CD4-positive, alpha-beta T cell treated with Interleukin-6 at 100 ng/mL for 8 hours (primary cell): ENCODE measurements at regions not wholly inside any gene's neighbourhood (a gene's known extent, or its start where the extent isn't known, plus 50 kb on each side); places are given as distances from the start of the nearest gene placed in this dataset.

Experiments
- DNase-seq: peaks from one replicate; pipeline ENCODE4 v3.0.0-alpha.2; 2020; ENCODE audit warnings: mixed read lengths, low spot score

DNA sequence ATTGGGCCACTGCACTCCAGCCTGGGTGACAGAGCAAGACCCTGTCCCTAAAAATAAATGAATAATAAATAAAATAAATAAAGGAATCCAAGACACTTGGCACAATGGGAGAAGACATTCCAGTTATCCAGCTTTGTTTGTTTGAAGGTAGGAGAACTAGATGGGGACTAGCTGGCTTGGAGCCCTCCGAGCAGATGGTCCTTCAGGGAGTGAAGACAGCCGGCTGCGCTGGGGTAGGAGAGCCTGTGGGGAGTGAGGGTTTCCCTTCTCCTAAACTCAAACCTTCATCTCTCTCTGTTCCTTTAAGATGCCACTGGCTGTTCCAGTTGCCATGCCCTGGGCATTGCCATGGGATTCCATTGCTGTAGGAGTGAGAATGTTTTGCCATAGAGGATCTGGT lies 120.6 kb downstream of the NAV1 start:
- DNase-seq, result no peak

DNA sequence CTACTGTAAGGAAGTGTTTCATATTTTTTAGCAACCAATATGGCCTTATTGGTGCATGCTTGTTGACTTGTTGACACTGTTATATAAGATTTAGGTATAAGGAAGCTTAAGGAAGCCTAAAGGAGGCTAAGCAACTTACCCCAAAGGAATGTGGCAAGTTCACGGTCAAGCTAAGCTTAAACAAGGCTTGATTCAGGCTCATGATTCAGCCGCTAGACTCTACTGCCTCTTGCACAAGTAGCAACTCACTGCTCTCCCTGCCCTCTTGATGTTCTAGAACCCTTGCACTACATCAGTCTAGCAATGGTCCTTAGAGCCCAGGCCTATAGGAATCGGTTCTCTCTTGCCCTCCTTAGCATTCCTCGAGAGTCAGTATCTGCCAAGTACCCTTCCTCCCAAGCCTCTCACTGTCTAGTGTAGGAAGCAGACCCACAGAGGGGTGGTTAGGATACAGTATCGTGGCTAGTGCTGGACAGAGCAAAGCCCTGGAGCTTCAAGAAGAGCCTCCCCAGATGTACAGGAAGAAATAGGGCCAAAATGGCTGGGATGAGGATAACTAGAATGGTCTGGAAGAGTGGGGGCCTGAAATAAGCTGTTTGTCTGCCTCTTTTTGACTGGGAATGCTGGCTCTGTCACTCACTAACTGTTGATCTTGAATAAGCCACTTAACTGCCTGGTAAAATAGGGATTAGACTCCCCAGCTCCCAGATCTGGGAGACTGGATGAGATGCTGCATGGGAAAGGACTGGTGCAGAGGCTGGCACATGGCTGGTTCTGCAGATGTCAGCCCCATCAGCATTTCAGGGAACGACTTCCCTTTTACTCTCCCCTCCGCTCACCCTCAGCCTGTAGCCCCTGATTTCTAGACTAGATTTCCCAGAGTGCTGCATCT lies 122.2 kb downstream of the NAV1 start:
- DNase-seq, result no peak

DNA sequence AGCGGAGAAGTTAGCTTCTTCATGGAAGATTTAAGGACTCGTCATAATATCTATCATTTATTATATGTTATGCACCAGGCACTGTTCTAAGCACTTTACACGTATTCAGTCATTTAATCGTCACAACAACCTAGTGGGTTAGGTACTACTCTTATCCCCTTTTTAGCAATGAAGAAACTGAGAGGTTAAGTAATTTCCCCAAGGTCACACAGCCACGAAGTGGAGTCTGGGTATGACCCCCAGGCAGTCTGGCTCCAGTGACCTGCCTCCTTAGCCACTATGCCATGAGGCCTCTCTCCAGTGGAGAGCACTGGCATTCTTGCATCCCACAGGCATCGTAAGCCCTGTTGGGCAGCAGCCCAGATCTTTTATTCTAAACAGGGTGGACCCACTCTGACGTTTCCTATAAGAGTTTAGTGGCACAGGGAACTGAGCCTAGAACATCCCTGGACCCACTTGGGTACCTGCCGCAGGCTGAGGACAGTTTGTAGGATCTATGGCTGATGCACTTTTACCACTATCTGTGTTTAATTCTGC lies 123.0 kb downstream of the NAV1 start:
- no peak for DNase-seq

DNA sequence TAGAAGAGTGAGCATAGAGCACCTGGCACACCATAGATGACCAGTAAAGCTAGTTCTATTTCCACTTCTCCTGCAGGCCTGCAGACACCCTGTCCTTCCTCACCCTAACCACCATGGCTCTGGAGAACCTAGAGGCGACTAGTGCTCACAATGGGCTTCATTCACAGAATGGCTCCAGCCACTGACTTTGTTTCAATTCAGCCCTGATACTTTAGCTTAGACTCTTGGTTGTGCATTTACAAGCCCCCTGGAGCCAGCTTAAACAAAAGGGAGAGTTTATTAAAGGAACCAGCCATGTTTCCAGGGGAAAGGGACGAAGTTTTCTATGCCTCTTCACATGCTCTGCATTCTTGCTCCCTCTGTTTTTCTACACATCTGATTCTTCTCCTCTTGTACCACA lies 123.7 kb downstream of the NAV1 start:
- DNase-seq, result no peak

DNA sequence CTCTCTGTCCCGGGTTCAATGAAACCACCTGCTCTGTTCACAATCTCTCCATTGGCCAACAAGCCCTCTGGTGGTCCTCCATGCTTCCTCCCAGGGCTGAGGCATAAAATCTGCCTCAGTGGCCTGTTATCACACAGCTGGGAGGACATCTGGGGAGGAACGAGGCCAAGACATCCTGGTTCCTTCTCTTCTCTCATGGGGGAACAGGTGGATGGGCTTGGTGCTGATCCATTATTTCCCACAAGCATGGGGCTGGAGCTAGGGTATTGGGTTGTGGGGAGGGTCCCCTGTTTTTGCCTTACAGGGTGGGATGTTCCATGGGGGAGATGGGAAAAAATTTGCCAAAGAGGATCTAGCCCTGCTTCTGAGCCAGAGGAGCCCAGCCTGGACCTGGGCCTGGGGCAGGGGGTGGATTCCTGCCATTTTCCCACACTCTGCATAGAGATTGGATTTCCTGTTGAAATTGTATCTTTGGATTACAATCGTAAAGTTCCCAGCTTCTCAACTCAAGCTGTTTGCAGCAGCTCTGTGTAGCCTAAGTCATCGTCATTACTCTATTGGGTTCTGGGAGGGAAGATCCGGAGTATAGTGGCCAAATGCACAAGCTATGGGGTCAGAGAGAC lies 124.7 kb downstream of the NAV1 start:
- no peak for DNase-seq

DNA sequence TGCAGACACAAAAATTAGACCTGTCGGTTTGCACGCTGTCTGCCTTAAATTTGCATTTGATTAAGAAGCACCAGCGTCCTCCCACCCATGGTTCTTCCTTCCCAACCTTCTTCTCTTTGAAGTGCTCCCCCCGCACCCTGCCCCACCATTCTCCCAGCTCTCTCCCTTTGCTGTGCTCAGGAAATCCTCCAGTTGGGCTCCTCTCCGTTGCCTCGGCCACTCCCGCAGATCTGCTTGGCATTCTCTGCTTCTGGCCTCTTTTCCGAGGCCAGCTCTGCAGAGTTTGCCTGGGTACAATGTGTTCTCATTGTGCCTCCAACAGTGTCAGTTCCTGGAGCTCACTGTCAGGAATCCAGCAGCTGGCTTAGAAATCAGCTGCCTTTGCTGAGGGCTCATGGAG lies 126.1 kb downstream of the NAV1 start:
- DNase-seq, result no peak

DNA sequence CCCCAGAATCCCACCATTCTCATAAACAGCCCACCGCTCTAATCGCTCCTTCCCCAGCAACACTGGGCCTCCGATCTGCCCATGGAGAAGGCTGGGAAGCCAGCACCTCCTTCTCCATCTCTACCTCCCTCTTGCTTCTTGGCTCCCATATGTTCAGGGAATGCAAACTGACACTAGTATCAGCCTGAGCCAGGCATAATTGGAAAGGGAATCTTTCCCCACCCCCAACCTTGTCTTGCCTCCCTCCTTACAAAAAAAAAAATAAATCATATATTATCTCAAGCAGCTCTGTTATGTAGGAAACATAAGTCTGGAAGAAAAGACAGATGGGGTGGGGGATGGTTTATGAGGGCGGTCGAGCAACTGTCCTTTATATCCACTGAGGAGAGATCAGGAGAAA lies 127.2 kb downstream of the NAV1 start:
- DNase-seq, result no peak

DNA sequence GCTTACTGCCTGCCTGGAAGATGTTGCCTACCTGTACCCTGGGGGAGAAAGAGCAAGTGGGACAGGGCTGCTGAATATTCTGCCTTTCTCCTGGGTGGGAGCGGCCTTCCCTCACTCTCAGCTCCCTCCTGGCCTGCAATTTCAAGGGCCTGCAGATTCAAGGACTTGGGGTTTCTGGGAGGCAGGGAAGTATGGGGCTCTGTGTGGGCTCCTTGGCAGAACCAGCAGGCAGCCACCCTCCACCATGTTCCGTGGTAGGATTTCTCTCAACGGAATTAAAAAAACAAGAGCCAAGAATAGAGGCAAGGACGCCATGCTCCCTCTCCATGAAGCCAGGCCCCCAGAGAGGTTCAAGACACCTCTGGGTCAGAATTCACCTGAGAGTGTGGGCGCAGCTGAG lies 127.7 kb downstream of the NAV1 start:
- no peak for DNase-seq

DNA sequence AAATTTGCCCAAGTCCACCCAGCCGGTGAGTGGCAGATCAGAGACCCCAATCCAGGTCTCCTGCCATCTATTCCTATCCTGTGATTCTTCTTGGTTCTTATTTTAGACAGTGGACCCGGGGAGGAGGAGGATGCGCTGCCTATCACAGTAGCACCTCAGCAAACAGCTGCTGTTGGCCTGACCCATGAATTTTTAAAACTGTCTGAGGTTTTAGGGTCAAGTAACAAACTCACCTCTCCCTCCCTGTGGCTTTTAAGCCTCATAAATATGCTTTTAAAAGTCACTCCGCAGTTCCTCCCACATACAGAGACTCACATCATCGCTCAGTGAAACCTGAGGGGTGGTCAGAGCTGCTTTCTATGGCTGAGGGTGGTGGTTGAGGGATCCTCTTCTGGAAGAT lies 128.6 kb downstream of the NAV1 start:
- no peak for DNase-seq

DNA sequence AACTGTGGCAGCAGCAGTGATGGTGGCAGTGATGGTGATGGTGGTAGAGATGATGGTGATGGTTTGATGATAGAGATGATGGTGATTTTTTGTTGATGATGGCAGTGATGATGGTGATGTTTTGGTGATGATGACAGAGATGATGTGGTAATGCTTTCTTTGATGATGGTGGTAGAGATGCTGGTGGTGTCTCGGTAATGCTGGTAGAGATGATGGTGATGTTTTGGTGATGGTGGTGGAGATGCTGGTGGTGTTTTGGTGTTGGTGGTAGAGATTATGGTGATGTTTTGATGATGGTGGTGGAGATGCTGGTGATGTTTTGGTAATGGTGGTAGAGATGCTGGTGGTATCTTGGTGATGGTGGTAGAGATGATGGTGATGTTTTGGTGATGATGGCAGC lies 131.6 kb downstream of the NAV1 start:
- no peak for DNase-seq

DNA sequence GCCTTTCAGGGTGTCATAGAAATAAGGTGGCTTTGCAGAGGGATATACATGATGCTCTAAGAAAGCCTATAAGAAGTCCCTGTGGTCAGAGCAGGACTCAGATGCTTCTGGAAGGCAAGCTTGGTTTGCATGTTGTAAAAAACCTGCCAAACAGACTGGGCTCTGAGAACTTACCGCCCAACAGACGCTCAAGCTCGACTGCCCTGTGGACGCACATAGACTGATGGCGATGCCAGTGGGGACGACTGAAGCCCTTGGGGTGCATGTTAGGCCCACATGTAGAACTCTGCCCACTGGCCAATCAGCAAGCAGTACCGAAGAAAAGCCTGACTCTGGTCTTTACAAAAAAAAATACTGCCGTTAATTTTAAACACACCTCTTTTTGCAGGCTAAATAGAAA lies 133.8 kb downstream of the NAV1 start:
- no peak for DNase-seq

DNA sequence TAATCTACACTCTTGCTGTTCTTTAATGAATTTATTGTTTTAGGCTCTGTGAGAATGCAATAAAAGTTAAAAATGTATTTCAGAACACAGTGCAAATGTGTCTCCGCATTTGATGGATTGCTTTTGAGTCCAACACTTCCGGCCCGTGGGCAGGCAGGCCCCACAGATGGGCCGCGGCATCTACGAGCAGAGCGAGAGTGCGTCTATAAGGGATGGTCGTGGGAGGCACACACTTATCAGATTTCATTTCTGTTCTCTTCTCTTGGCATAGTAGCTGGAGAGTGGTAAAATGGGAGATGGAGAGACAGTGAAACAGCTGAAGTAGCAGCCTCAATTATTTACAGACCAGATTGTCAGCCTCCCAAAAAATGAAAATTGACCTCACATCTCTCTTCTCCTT lies 134.2 kb downstream of the NAV1 start:
- no peak for DNase-seq

DNA sequence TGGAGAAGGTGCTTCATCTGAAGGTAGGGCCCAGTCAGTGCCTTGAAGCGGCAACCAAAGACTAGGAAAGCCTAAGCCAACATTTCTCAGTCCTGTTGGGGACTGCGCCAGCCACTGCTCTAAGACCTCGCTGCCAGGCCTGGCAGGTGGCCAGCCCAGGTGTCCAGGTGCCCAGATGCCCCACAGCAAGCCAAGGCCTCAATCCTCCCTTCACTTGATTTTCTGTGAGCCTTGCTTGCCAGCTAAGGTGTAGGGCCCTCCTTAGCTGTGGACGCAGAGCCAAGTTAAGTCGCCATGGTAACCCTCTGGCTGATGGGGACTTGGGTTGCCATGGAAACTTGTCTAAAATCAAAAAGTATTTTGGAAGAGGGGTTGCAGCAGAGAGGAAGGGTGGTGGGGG lies 135.0 kb downstream of the NAV1 start:
- DNase-seq, result no peak

DNA sequence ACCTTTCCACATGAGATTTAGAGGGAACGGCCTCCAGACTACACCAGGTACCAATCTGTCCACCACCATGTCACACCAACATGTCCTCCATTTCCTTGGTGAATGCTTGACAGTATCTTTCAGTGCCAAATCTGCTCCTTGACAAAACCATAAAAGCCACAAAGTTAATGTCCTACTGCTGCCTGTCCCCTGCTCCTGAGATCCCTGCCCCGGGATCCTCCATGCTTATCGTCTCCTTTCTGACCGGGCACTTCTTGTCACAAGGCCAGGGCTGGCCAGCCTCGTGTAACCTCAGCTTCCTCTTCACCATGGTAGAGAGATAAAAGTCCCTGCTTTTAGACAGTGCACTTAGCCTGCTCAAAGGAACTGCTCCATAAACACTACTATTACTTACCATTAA lies 136.2 kb downstream of the NAV1 start:
- DNase-seq, result no peak

DNA sequence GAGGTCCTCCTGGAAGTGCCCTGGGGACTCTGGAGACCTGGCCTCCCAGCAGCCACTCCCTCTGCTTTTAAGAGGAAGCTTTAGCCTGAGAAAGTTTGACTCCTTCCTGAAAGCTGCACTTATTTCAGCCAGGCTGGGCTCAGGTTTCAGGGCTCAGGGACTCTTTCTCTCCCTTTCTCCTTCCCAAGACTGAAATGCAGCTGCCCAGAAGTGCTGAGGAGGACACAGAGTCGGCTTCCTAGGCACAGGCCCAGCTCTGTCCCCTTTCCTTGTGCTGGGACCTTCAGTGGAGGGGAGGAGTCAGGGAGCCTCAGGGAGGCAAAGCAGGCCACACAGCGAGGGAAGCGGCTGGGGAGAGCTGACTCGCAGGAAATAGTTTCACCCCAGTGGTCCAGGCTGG lies 137.3 kb downstream of the NAV1 start:
- no peak for DNase-seq

DNA sequence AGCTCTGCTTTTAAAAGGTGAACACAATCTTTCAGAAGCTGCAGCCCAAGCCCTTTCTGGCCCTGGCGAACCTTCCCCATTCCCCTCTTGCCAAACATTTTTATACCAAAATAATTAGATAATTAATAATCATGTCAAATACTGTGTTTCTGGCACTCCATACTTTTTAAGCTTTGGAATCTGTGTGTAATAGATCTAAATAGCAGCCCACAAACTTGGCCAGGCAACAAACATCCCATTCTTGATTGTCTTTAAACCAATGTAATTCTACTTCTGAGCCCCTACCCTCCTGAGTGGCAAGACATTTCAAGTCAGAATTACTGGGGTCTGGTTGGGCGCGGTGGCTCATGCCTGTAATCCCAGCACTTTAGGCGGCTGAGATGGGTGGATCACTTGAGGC lies 137.7 kb downstream of the NAV1 start:
- no peak for DNase-seq

DNA sequence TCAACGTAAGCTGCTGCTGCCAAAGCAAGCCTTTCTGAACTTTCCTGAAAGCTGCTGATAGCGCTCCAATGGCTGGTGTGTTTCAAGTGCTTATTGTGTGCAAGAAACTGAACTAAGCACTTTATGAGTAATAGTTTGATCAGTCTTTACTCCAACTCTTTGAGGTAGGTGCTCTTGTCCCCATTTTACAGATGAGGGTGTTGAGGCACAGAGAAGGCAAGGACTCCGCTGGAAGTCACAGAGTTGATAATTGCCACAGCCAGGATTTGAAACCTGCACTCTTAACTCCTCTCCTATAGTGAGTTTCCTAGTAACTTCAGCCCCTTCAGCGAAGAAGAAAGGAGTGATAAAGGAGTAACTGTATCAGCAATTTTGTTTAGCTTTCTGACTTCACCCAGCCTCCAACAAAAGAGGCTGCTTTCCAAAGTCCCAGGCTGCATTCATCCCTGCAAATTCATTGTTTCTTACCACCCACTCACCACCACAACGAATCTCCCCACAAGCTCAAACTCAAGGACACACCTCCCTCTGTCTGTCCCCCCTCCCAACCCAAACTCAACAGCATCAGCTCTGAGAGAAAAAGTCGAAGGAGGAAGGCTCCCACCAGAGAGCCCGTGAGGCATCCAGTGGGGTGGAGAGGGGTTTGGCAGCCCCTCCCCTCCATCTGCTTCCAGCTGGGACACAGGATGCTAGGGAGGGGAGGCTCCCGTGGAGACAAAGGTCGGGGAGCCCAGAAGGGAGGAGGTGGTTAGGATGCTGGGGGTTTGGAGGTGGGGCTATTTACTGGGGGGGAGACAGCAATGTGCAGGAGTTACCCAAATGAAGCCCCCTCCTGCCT lies 139.6 kb downstream of the NAV1 start:
- DNase-seq, result no peak

DNA sequence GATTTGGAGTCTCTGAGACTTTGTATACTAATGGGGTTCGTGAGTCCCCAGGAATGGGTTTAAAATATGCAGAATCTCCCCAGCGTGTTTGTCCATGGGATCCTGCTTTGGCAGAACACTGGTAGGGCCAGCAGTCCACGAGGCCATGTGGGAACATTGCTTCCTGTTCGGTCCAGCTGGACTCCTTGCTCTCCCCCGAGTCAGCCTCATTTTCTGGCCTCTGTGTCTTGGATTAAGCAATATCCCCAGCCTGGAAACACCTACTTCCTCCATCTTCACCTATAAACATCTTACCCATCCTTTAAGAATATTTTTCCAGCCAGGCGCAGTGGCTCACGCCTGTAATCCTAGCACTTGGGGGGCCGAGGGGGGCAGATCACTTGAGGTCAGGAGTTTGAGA lies 142.4 kb downstream of the NAV1 start:
- DNase-seq, result no peak

DNA sequence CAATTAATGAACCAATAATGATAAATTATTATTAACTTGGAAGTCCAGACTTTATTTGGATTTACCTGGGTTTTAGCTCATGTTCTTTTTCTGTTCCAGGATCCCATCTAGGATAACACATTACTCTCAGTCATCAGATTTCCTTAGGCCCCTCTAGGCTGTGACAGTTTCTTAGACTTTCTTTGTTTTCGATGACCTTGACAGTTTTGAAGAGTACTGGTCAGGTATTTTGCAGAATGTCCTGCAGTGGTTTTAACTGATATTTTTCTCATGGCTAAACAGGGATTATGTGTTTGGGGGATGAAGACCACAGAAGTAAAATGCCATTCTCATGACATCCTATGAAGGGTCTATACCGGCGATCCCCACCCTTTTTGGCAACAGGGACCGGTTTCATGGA lies 144.0 kb downstream of the NAV1 start:
- no peak for DNase-seq

DNA sequence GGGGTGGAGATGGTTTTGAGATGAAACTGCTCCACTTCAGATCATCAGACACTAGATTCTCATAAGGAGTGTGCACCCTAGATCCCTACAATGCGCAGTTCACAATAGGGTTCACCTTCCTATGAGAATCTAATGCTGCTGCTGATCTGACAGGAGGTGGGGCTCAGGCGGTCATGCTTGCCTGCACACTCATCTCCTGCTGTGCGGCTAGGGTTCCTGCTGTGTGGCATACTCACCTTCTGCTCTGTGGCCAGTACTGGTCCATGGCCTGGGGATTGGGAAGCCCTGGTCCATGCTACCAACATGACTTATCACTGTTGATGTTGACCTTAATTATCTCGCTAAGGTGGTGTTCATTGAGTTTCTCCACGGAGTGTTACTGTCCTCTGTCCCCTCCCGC lies 144.5 kb downstream of the NAV1 start:
- no peak for DNase-seq

DNA sequence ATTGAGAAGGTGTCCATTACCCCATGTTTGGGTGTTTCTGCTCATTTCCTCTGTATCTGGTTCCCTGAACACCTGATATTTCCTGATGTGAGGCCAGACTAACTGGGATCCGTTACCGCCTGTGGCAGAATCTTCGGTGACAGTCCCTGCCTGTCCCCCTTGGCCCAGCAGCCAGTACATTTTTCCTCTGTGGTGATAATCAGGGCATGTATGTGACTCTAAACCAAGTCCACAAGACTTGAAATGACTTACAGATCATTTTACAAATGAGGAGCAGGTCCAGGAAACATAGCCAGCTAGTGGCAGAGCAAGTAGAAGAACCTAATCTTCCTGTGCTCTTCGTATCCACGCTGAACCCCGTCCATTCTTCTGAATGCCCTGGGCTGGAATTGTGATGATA lies 143.5 kb upstream of the IPO9 start:
- DNase-seq, result no peak

DNA sequence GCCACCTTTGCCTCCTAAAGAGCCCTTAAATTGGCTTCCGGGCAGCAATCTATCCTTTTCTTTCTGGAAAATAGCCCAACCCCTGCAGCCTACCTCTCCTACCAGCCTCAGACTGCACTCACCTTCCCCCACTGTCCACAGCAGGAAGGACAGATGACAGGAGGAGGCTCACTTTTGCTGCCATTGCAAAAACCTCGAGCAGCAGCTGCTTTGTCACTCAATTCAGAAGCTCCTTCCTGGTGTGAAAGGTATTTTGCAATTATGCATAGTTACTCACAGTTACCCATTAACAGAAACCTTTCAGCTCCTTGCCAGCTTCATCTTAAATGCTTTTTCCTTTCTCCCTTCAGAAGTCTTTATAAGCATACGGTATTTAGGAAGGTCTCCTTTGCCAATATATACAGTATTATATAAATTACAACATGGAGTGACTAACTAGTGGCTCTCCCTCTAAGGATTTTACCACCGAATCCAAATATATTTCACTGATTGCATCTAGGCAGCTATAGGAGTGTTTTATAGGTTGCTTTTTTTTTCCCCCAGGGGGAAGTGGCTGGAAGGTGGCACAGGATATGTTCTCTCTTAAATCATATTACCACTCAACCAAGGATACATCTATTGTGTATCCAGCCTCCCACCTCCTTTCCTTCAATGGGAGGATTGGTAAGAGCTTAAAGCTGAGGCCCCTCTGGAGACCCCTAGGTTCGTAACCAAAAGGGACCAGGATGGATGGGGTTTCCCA lies 142.1 kb upstream of the IPO9 start:
- no peak for DNase-seq
